ENCODE measurements at regions not wholly inside any gene's neighbourhood (a gene's known extent, or its start where the extent isn't known, plus 50 kb on each side); places are given as distances from the start of the nearest gene placed in this dataset.

GRCh38 chr14:80074900-80075574 is 136.3 kb downstream of the DIO2 start:
- TF ChIP-seq MAX (IDR thresholded peaks at IDR 0.05) (no peak), ZC3H11A (IDR thresholded peaks at IDR 0.05) (no peak), MYC (IDR thresholded peaks at IDR 0.05; ENCODE audit: borderline replicate concordance, low read length) (no peak), RFX5 (IDR thresholded peaks at IDR 0.05) (no peak), CTCF (IDR thresholded peaks at IDR 0.05) (no peak)

Measured in A549 (cell line).